IMR-90 (cell line): ENCODE measurements at regions not wholly inside any gene's neighbourhood (a gene's known extent, or its start where the extent isn't known, plus 50 kb on each side); places are given as distances from the start of the nearest gene placed in this dataset.

Source experiments
- ATAC-seq: fragments of 200-7000 bp; cut with Tn5 transposase; 2 replicates; pipeline ENCODE4 v1.9.1; 2020; ENCODE audit warnings: low read depth, mild to moderate bottlenecking, moderate library complexity
- BruUV-seq: library from RNA; stranded (reverse); fragments of 400-500 nt; replicated peaks from 2 replicates; lab custom pipeline; 2021; lab: Mats Ljungman, UMichigan
- CTCF ChIA-PET: fragments of 300-600 bp; formaldehyde crosslinking; extraction: SDS; loops from one replicate; lab custom pipeline; 2021; ENCODE audit warnings: antibody characterized with exemption; lab: Yijun Ruan, JAX
- POLR2A ChIA-PET: fragments of 300-600 bp; sonication (Branson Sonifier 250); formaldehyde crosslinking; loops from one replicate; lab custom pipeline; 2022; ENCODE audit warnings: antibody characterized with exemption; ENCODE audit not compliant: unreplicated experiment; lab: Charles Lee
- DNase-seq: peaks from one replicate; pipeline ENCODE4 v3.0.0; 2013
- H2AFZ ChIP-seq: replicated peaks from 2 replicates; pipeline ENCODE3; 2013; ENCODE audit warnings: low read length, mild to moderate bottlenecking; ENCODE audit not compliant: poor library complexity
- H2AK5ac ChIP-seq: 2 replicates; pipeline ENCODE4 v1.6.1; 2013; ENCODE audit warnings: low read depth, low read length, inconsistent platforms
- H2AK9ac ChIP-seq: replicated peaks from 2 replicates; pipeline ENCODE3; 2013; ENCODE audit warnings: mild to moderate bottlenecking, low read depth, low read length, moderate library complexity; ENCODE audit not compliant: poor library complexity
- H2BK120ac ChIP-seq: 2 replicates; pipeline ENCODE4 v1.6.1; 2013; ENCODE audit warnings: low read depth, low read length, inconsistent platforms
- H2BK15ac ChIP-seq: 3 replicates; pipeline ENCODE4 v1.6.1; 2013; ENCODE audit warnings: low read depth, low read length, inconsistent platforms
- H2BK20ac ChIP-seq: 2 replicates; pipeline ENCODE4 v1.6.1; 2013; ENCODE audit warnings: low read depth, mild to moderate bottlenecking, inconsistent platforms, low read length, moderate library complexity
- H2BK5ac ChIP-seq: 2 replicates; pipeline ENCODE4 v1.6.1; 2013; ENCODE audit warnings: mild to moderate bottlenecking, low read depth, low read length, inconsistent platforms; ENCODE audit not compliant: poor library complexity, severe bottlenecking
- H3K14ac ChIP-seq: replicated peaks from 2 replicates; pipeline ENCODE4 v1.6.1; 2013; ENCODE audit warnings: low read depth, low read length, inconsistent platforms
- H3K18ac ChIP-seq: 2 replicates; pipeline ENCODE4 v1.6.1; 2013; ENCODE audit warnings: low read depth, low read length, control low read depth
- H3K23ac ChIP-seq: 2 replicates; pipeline ENCODE4 v1.6.1; 2013; ENCODE audit warnings: low read depth, low read length, inconsistent platforms
- H3K27ac ChIP-seq: 2 replicates; pipeline ENCODE4 v1.5.1; 2013; ENCODE audit warnings: mild to moderate bottlenecking, control low read depth, low read length; ENCODE audit not compliant: insufficient read depth
- H3K27me3 ChIP-seq: 2 replicates; pipeline ENCODE4 v1.6.1; 2013; ENCODE audit warnings: low read length; ENCODE audit not compliant: control insufficient read depth, insufficient read depth
- H3K36me3 ChIP-seq: 2 replicates; pipeline ENCODE4 v1.6.1; 2013; ENCODE audit warnings: low read length, mixed read lengths; ENCODE audit not compliant: control insufficient read depth, insufficient read depth
- H3K4ac ChIP-seq: 2 replicates; pipeline ENCODE4 v1.6.1; 2013; ENCODE audit warnings: low read depth, low read length, inconsistent platforms
- H3K4me1 ChIP-seq: 2 replicates; pipeline ENCODE4 v1.6.1; 2013; ENCODE audit warnings: low read length, mixed read lengths; ENCODE audit not compliant: control insufficient read depth, insufficient read depth
- H3K4me2 ChIP-seq: 2 replicates; pipeline ENCODE4 v1.6.1; 2013; ENCODE audit warnings: low read depth, mild to moderate bottlenecking, control low read depth, low read length, moderate library complexity
- H3K4me3 ChIP-seq: 2 replicates; pipeline ENCODE4 v1.5.1; 2013; ENCODE audit warnings: low read depth, mild to moderate bottlenecking, control low read depth, low read length, moderate library complexity; ENCODE audit not compliant: insufficient read depth
- H3K56ac ChIP-seq: 2 replicates; pipeline ENCODE4 v1.6.1; 2013; ENCODE audit warnings: low read length, inconsistent platforms; ENCODE audit not compliant: insufficient read depth; ENCODE audit errors: extremely low read depth
- H3K79me1 ChIP-seq, 2 experiments: 2 replicates each; pipeline ENCODE4 v1.6.1; 2013; ENCODE audit warnings: low read length in 2 of 2, inconsistent platforms in 1 of 2, low read depth in 1 of 2
- H3K9ac ChIP-seq: 2 replicates; pipeline ENCODE4 v1.6.1; 2013; ENCODE audit warnings: low read depth, low read length, control low read depth
- H3K9me1 ChIP-seq: 2 replicates; pipeline ENCODE4 v1.6.1; 2013; ENCODE audit warnings: low read length, inconsistent platforms; ENCODE audit not compliant: insufficient read depth
- H3K9me3 ChIP-seq: 2 replicates; pipeline ENCODE4 v1.6.1; 2013; ENCODE audit warnings: low read length; ENCODE audit not compliant: control insufficient read depth, insufficient read depth
- H4K20me1 ChIP-seq: 2 replicates; pipeline ENCODE4 v1.6.1; 2013; ENCODE audit warnings: low read length, inconsistent platforms; ENCODE audit not compliant: insufficient read depth
- H4K5ac ChIP-seq: 2 replicates; pipeline ENCODE4 v1.6.1; 2013; ENCODE audit warnings: mild to moderate bottlenecking, low read depth, low read length, control low read depth
- H4K8ac ChIP-seq, 2 experiments: 2 replicates each; pipeline ENCODE4 v1.6.1; 2013; ENCODE audit warnings: low read depth in 2 of 2, low read length in 2 of 2, control low read depth in 1 of 2, inconsistent platforms in 1 of 2
- H4K91ac ChIP-seq: 2 replicates; pipeline ENCODE4 v1.6.1; 2013; ENCODE audit warnings: low read depth, low read length, inconsistent platforms; ENCODE audit not compliant: insufficient read depth
- BHLHE40 ChIP-seq: fragments of 150-350 bp; IDR thresholded peaks from 2 replicates; pipeline ENCODE4 v1.6.1; 2016; ENCODE audit warnings: mild to moderate bottlenecking, low read depth, low read length
- ELK1 ChIP-seq: fragments of 150-350 bp; IDR thresholded peaks from 2 replicates; pipeline ENCODE4 v1.6.1; 2016; ENCODE audit warnings: low read depth, mild to moderate bottlenecking, low read length, moderate library complexity, borderline replicate concordance
- MAFK ChIP-seq: IDR thresholded peaks from 2 replicates; pipeline ENCODE4 v1.6.1; 2012; ENCODE audit warnings: low read depth, low read length, improper control_type of control experiment
- MAZ ChIP-seq: IDR thresholded peaks from 2 replicates; pipeline ENCODE4 v1.6.1; 2012; ENCODE audit warnings: low read depth, mild to moderate bottlenecking, low read length, improper control_type of control experiment, moderate library complexity, borderline replicate concordance
- NFE2L2 ChIP-seq: fragments of 150-350 bp; IDR thresholded peaks from 2 replicates; pipeline ENCODE4 v1.6.1; 2016; ENCODE audit warnings: low read depth, mild to moderate bottlenecking, low read length
- WGBS, 2 experiments: methylation state at CpG; one replicate each; pipeline versions ENCODE4 v1.1.5 to v1.1.7; 2013; ENCODE audit warnings: missing lambda C conversion rate in 2 of 2; ENCODE audit not compliant: insufficient read length in 1 of 2; ENCODE audit errors: extremely low coverage in 2 of 2; 5-methylcytosine and 5-hydroxymethylcytosine counted together
- dilution Hi-C: fragments of 300-500 bp; cut with HindIII; formaldehyde crosslinking; loops from one replicate; pipeline ENCODE4 v1.14.3; 2018; ENCODE audit warnings: low sequenced_read_pairs; ENCODE audit not compliant: unreplicated experiment
- in situ Hi-C: fragments of 300-500 bp; cut with MboI; formaldehyde crosslinking; loops from 3 replicates; pipeline ENCODE4 v1.14.3; 2019; ENCODE audit warnings: low sequenced_read_pairs, inconsistent platforms, mixed read lengths
- intact Hi-C: fragments of 100-400 bp; cut with micrococcal nuclease; formaldehyde crosslinking; loops from 2 replicates; pipeline ENCODE4 v1.10.0; 2022

- WGBS, 2 experiments = 48% methylated on average over 2 of the region's 6 CpGs; no CpG with 5 or more reads in 1 of the 2 experiments
- Histone ChIP-seq H3K27ac (no peak overlapping the region), H4K8ac (no peak overlapping the region), H2AFZ (no peak overlapping the region), H2BK20ac (no peak overlapping the region), H3K23ac (no peak overlapping the region), H3K4me1 (no peaks in the 10 kb centered on the region), H2BK5ac (no peak overlapping the region), H3K27me3 (no peaks in the 10 kb centered on the region; the same call in 1 of the 2 replicates), H3K56ac (no peak overlapping the region), H4K20me1 (no peaks in the 10 kb centered on the region), H4K91ac (no peak overlapping the region), H3K4me2 (no peak overlapping the region), H3K4ac (no peak overlapping the region), H3K36me3 (no peaks in the 10 kb centered on the region), H3K79me1 (no peaks in the 10 kb centered on the region), H3K14ac (no peak overlapping the region), H4K5ac (no peak overlapping the region), H2BK120ac (no peak overlapping the region), H3K4me3 (no peak overlapping the region), H3K9ac (no peak overlapping the region), H3K9me3 (no peaks in the 10 kb centered on the region), H3K18ac (no peak overlapping the region), H2AK9ac (no peak overlapping the region), H2BK15ac (no peak overlapping the region), H2AK5ac (no peak overlapping the region), H3K9me1 (no peaks in the 10 kb centered on the region)
- dilution Hi-C loops = no loop called here
- intact Hi-C loops = no loop called here
- no peak for DNase-seq
- POLR2A ChIA-PET = no interaction called here
- TF ChIP-seq NFE2L2 = no peak
- no peak for TF ChIP-seq MAZ
- no peak for TF ChIP-seq ELK1
- TF ChIP-seq MAFK = no peak
- TF ChIP-seq BHLHE40 = no peak
- ATAC-seq = no peak
- in situ Hi-C loops = no loop called here
- BruUV-seq = no TSS peak
- CTCF ChIA-PET = no interaction called here
Measured at GRCh38 chr20:54368570-54368969, 106.8 kb upstream of the DOK5 start.
